ENCODE measurements at regions not wholly inside any gene's neighbourhood (a gene's known extent, or its start where the extent isn't known, plus 50 kb on each side); places are given as distances from the start of the nearest gene placed in this dataset.

- no peaks in the 10 kb centered on the region for H3K36me3 ChIP-seq
- H3K27me3 ChIP-seq, result peaks cover 76% of the 10 kb centered on the region
- TF ChIP-seq POLR2AphosphoS5 (IDR thresholded peaks at IDR 0.05), result no peak
- H3K27ac ChIP-seq, result no peak overlapping the region
- no peaks in the 10 kb centered on the region for H3K4me1 ChIP-seq
- no peak overlapping the region for H3K4me3 ChIP-seq
- 90 to 100% methylated on average over 1 to 2 of the region's 10 CpGs for WGBS, 2 donors (ENCODE audit: low coverage in 1 of 2)
- no peak for ATAC-seq
- no peaks in the 10 kb centered on the region for H3K9me3 ChIP-seq
These were observed 56.1 kb upstream of the B3GAT1 start for GRCh38 chr11:134468081-134468668.

DNA sequence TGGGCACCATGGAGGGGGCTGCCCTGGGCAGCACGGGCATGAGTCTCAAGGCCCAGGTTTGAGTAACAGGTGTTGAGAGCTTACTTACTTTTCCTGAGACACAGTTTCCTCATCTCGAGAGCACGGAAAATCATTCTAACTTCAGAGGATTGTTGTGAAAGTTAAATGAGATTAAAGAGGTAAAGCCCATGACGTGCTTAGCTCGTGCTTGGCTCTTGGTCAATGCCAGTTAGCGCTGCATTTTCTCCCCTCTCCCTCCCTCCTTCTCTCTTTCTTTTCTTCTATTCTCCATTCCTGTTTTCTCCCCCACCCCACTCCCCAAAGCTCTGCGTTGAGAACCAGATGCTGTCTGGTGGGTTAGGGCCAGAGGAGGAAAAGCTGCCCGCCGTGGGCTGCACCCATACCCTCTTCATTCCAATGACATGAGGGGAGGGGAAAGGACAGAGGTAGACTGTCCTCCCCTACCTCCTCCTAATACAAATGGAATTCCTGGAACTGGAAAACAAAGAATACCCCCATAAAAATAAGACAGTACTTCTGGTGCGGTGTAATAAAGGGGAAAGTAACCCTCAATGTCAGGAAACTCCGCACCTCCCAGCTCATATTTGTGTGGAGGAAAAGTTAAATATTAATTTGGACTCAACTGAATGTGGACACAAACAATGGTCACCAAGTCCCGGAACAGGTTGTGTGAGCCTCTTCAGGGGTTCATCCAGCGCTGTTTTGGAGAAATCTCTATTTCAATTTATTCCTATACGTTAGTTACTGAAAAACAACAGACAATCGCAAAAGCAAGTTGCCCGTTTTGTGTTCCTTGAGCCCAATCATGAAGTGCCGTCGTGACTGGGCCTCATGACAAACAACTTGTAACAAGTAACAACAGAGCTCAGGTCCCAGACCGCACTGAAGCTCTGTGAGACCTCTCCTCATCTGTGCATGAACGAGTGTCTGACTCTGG, 54.8 kb upstream of the B3GAT1 start:
- Histone ChIP-seq H3K27ac (no peak overlapping the region), H3K27me3 (peaks cover 69% of the 10 kb centered on the region), H3K9me3 (no peaks in the 10 kb centered on the region), H3K4me3 (no peak overlapping the region), H3K4me1 (no peaks in the 10 kb centered on the region), H3K36me3 (no peaks in the 10 kb centered on the region)
- no peak for ATAC-seq
- WGBS, 2 donors (ENCODE audit: low coverage in 1 of 2), result 64 to 74% methylated on average over 9 to 18 of the region's 20 CpGs
- no peak for TF ChIP-seq POLR2A (IDR thresholded peaks at IDR 0.05)

DNA sequence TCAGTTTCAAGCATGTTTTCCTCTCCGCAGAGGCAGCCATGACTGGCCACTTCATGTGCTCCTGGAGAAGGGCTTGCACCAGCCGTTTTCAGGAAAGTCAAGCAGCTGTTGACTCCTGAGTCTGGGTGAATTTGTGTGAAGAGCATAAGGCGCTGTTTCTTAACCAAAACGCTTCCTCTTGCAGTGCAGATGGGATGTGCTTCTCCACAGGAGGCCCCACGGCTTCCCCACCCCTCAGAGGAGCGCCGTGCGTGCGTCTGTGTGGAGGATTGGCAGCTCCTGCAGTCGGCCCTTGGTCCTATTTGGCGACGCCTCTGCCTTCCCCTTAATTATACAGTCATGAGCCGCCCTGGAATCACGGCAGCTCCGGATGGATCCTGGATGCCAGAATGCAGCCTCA, 54.1 kb upstream of the B3GAT1 start:
- WGBS, 2 donors (ENCODE audit: low coverage in 1 of 2), result no CpG with 5 or more reads among the region's 15 CpGs
- Histone ChIP-seq H3K27ac (no peak overlapping the region), H3K4me3 (no peak overlapping the region), H3K4me1 (no peaks in the 10 kb centered on the region), H3K36me3 (no peaks in the 10 kb centered on the region), H3K9me3 (no peaks in the 10 kb centered on the region), H3K27me3 (peaks cover 65% of the 10 kb centered on the region)
- TF ChIP-seq POLR2AphosphoS5 (IDR thresholded peaks at IDR 0.05) (no peak), EP300 (IDR thresholded peaks at IDR 0.05) (no peak), POLR2A (IDR thresholded peaks at IDR 0.05) (no peak), CTCF (IDR thresholded peaks at IDR 0.05) (no peak)
- no peak for ATAC-seq

DNA sequence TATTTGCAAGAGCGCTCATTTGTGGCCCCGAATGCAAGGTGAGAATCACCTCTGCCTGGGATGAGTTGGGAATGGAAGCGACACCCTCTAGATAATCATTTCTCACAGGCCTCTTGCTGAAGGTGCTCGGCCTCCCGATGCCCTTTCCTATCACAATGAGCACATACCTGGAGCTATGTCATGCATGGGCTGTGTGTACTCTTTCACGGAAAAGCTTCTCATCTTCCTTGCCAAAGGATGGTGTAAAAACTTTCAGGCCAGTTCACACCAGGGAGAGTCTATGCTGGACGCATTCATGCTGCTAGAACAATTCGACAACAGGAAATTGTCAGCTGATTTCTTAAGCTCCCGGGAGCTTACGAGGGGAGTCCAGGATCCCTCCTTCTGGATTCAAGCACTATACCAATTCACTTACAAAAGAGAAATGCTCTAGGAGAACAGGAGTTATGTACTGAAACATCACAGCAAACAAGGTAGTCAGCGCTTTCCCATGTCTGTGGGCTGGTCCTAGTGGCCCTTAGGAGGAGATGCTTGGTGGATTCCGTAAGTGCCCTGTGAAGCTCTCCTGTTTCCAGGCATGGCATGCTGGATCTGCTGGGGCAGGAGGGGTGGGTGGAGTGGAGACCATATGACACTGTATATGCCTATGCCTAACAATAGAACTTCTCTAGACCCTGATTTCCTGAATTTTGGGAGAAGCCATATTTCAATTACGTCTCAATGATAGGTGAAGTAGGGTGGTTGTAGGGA, 53.1 kb upstream of the B3GAT1 start:
- 68 to 88% methylated on average over 5 to 11 of the region's 13 CpGs for WGBS, 2 donors (ENCODE audit: low coverage in 1 of 2)
- Histone ChIP-seq H3K36me3 (no peaks in the 10 kb centered on the region), H3K27me3 (peaks cover 60% of the 10 kb centered on the region), H3K27ac (no peak overlapping the region), H3K4me1 (no peaks in the 10 kb centered on the region), H3K4me3 (no peak overlapping the region), H3K9me3 (no peaks in the 10 kb centered on the region)
- TF ChIP-seq EP300 (IDR thresholded peaks at IDR 0.05) (no peak), POLR2A (IDR thresholded peaks at IDR 0.05) (no peak), POLR2AphosphoS5 (IDR thresholded peaks at IDR 0.05) (no peak), CTCF (IDR thresholded peaks at IDR 0.05) (no peak)
- no peak for ATAC-seq

DNA sequence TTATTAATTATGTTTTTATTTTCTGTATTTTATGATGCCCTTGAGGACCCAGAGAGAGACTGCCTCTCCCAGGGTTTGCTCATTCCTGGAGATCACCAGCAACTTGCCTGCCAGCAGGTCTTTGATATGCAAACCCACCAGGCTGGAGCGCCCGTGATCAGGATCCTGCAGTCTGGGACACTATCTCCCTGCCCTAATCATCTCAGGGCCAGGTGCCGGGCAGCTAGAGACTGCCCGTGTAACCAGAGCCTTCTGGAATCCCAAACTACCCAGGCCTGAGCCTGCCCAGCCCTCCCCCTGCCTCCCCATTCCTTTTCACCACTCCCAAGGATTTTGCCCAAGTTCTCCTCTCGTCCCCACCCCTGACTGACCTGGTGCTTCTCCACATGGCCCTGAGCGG, 52.2 kb upstream of the B3GAT1 start:
- Histone ChIP-seq H3K27ac (no peak overlapping the region), H3K4me3 (no peak overlapping the region), H3K4me1 (no peaks in the 10 kb centered on the region), H3K36me3 (no peaks in the 10 kb centered on the region), H3K27me3 (peaks cover 64% of the 10 kb centered on the region), H3K9me3 (no peaks in the 10 kb centered on the region)
- no peak for ATAC-seq
- TF ChIP-seq POLR2A (IDR thresholded peaks at IDR 0.05), result no peak
- TF ChIP-seq POLR2AphosphoS5 (IDR thresholded peaks at IDR 0.05), result no peak
- TF ChIP-seq CTCF (IDR thresholded peaks at IDR 0.05), result no peak
- no peak for TF ChIP-seq EP300 (IDR thresholded peaks at IDR 0.05)
- WGBS, 2 donors (ENCODE audit: low coverage in 1 of 2), result 23 to 34% methylated on average over 3 of the region's 6 CpGs
